Loucy (cell line): ENCODE measurements at regions not wholly inside any gene's neighbourhood (a gene's known extent, or its start where the extent isn't known, plus 50 kb on each side); places are given as distances from the start of the nearest gene placed in this dataset.

Experiments
- H2AFZ ChIP-seq: fragments of 200-600 bp; sonication (generic); 2 replicates; pipeline ENCODE4 v1.6.0; 2016; ENCODE audit warnings: antibody characterized with exemption, mild to moderate bottlenecking, low read length, moderate library complexity
- H3F3A ChIP-seq: fragments of 200-600 bp; 2 replicates; pipeline ENCODE4 v1.6.0; 2016; ENCODE audit warnings: antibody characterized with exemption, low read depth, mild to moderate bottlenecking
- H3K27me3 ChIP-seq: fragments of 200-600 bp; sonication (generic); 2 replicates; pipeline ENCODE4 v1.6.1; 2014; ENCODE audit warnings: low read length, mild to moderate bottlenecking; ENCODE audit not compliant: insufficient read depth, poor library complexity, severe bottlenecking
- H3K36me3 ChIP-seq: fragments of 200-600 bp; sonication (generic); 2 replicates; pipeline ENCODE4 v1.6.1; 2016; ENCODE audit warnings: low read length; ENCODE audit not compliant: insufficient read depth
- H3K4me1 ChIP-seq: fragments of 200-600 bp; sonication (generic); 2 replicates; pipeline ENCODE4 v1.5.1; 2014; ENCODE audit warnings: low read length, mild to moderate bottlenecking; ENCODE audit not compliant: insufficient read depth, poor library complexity, severe bottlenecking
- H3K4me2 ChIP-seq: fragments of 200-600 bp; sonication (generic); 2 replicates; pipeline ENCODE4 v1.6.0; 2014; ENCODE audit warnings: antibody characterized with exemption, low read length, low read depth, mild to moderate bottlenecking; ENCODE audit not compliant: poor library complexity, severe bottlenecking
- H3K4me3 ChIP-seq: fragments of 200-600 bp; sonication (generic); 2 replicates; pipeline ENCODE4 v1.5.1; 2014; ENCODE audit warnings: low read length, mild to moderate bottlenecking, mixed read lengths; ENCODE audit not compliant: poor library complexity, severe bottlenecking
- H3K79me2 ChIP-seq: fragments of 200-600 bp; sonication (generic); 2 replicates; pipeline ENCODE4 v1.6.1; 2014; ENCODE audit warnings: low read length; ENCODE audit not compliant: insufficient read depth
- H3K9ac ChIP-seq: fragments of 200-600 bp; sonication (generic); 2 replicates; pipeline ENCODE4 v1.6.0; 2014; ENCODE audit warnings: mild to moderate bottlenecking, low read depth, low read length, moderate library complexity; ENCODE audit not compliant: poor library complexity, severe bottlenecking
- H3K9me2 ChIP-seq: fragments of 200-600 bp; sonication (generic); replicated peaks from 2 replicates; pipeline ENCODE4 v1.6.1; 2016; ENCODE audit warnings: low read depth, low read length, mixed read lengths
- H3K9me3 ChIP-seq: fragments of 200-600 bp; sonication (generic); 2 replicates; pipeline ENCODE4 v1.6.1; 2014; ENCODE audit warnings: mild to moderate bottlenecking, antibody characterized with exemption, low read length, low read depth; ENCODE audit not compliant: insufficient read depth
- H4K20me1 ChIP-seq: fragments of 200-600 bp; sonication (generic); 2 replicates; pipeline ENCODE4 v1.6.0; 2014; ENCODE audit warnings: antibody characterized with exemption, low read length, mild to moderate bottlenecking; ENCODE audit not compliant: insufficient read depth, poor library complexity, severe bottlenecking
- CTCF ChIP-seq: fragments of 200-600 bp; sonication (generic); conservative IDR thresholded peaks from 2 replicates; pipeline ENCODE4 v1.5.1; 2014; ENCODE audit warnings: mild to moderate bottlenecking, antibody characterized with exemption, low read length
- EZH2phosphoT487 ChIP-seq: fragments of 200-600 bp; IDR thresholded peaks from 2 replicates; pipeline ENCODE4 v1.6.1; 2018; ENCODE audit warnings: antibody characterized with exemption, mild to moderate bottlenecking, moderate library complexity, borderline replicate concordance

DNA sequence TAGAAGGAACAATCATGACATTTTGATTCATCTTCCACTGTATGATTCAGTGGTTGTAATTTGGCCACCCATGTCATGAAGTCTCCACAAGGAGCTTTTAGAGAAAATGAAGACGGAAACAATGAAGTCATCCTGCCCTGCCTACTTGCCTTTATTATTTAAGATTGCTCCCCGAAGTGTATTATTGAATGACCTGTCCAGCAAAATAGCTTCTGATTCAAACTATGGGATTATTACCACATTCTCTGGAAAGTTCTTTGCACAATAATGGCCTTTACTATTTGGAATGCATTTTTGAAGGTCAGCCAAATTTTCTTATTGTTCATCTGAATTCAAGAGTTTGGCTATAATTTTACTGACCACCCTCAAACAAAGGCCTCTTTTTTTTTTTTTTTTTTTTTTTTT, 77.8 kb upstream of the RFC3 start:
- H2AFZ ChIP-seq = no peak overlapping the region
- no peak for TF ChIP-seq CTCF
- no peak for TF ChIP-seq EZH2phosphoT487
- H3K9me2 ChIP-seq = no peaks in the 10 kb centered on the region
- H3K4me2 ChIP-seq = no peak overlapping the region
- H3K9ac ChIP-seq = no peak overlapping the region
- H4K20me1 ChIP-seq = no peaks in the 10 kb centered on the region
- no peaks in the 10 kb centered on the region for H3K27me3 ChIP-seq
- H3K9me3 ChIP-seq = no peaks in the 10 kb centered on the region
- no peak overlapping the region for H3K4me3 ChIP-seq
- H3F3A ChIP-seq = no peaks in the 10 kb centered on the region
- H3K36me3 ChIP-seq = no peaks in the 10 kb centered on the region
- no peaks in the 10 kb centered on the region for H3K4me1 ChIP-seq
- no peaks in the 10 kb centered on the region for H3K79me2 ChIP-seq

DNA sequence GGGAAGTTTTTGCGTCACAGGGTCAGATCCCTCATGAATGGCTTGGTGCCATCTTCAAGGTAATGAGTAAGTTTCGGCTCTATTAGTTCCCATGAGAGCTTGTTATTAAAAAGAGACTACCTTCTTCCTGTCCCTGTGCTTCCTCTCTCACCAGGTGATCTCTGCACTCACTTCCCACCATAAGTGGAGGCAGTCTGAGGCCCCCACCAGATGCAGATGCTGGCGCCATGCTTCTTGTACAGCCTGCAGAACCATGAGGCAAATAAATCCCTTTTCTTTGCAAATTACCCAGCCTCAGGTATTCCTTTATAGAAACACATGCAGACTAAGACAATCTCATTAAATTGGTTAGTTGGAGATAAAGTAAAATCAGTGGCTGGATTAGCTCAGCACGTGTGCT, 75.6 kb upstream of the RFC3 start:
- H3K36me3 ChIP-seq = no peaks in the 10 kb centered on the region
- H3K9ac ChIP-seq = no peak overlapping the region
- H3K4me1 ChIP-seq = no peaks in the 10 kb centered on the region
- no peaks in the 10 kb centered on the region for H3F3A ChIP-seq
- no peak overlapping the region for H3K4me3 ChIP-seq
- H3K27me3 ChIP-seq = no peaks in the 10 kb centered on the region
- no peaks in the 10 kb centered on the region for H4K20me1 ChIP-seq
- no peaks in the 10 kb centered on the region for H3K9me3 ChIP-seq
- H2AFZ ChIP-seq = no peak overlapping the region
- TF ChIP-seq CTCF (no peak), EZH2phosphoT487 (no peak)
- no peaks in the 10 kb centered on the region for H3K79me2 ChIP-seq
- H3K4me2 ChIP-seq = no peak overlapping the region
- no peaks in the 10 kb centered on the region for H3K9me2 ChIP-seq

- no peaks in the 10 kb centered on the region for H3K9me2 ChIP-seq
- H3K4me3 ChIP-seq = no peak overlapping the region
- no peaks in the 10 kb centered on the region for H3K9me3 ChIP-seq
- no peaks in the 10 kb centered on the region for H3K27me3 ChIP-seq
- no peak overlapping the region for H2AFZ ChIP-seq
- no peaks in the 10 kb centered on the region for H3F3A ChIP-seq
- H3K79me2 ChIP-seq = no peaks in the 10 kb centered on the region
- no peaks in the 10 kb centered on the region for H3K4me1 ChIP-seq
- H3K4me2 ChIP-seq = no peak overlapping the region
- no peak for TF ChIP-seq CTCF
- no peak for TF ChIP-seq EZH2phosphoT487
- no peaks in the 10 kb centered on the region for H3K36me3 ChIP-seq
- no peaks in the 10 kb centered on the region for H4K20me1 ChIP-seq
- no peak overlapping the region for H3K9ac ChIP-seq
These were observed 74.2 kb upstream of the RFC3 start for GRCh38 chr13:33743438-33744368.
